Neural cell (in vitro differentiated cells): ENCODE measurements at regions not wholly inside any gene's neighbourhood (a gene's known extent, or its start where the extent isn't known, plus 50 kb on each side); places are given as distances from the start of the nearest gene placed in this dataset.

Experiments used
- H2AFZ ChIP-seq: fragments of 200-600, 300-800 bp; sonication (generic), shearing (Covaris generic); 2 replicates; pipeline ENCODE4 v1.6.0; 2014; ENCODE audit warnings: low read depth, mild to moderate bottlenecking, antibody characterized with exemption, low read length, moderate library complexity
- H3F3A ChIP-seq: fragments of 200-600 bp; shearing (Covaris generic); 2 replicates; pipeline ENCODE4 v1.6.1; 2016; ENCODE audit warnings: mild to moderate bottlenecking, moderate library complexity, mixed read lengths, antibody characterized with exemption, low read length; ENCODE audit not compliant: insufficient read depth, poor library complexity, severe bottlenecking
- H3K27ac ChIP-seq: fragments of 200-600, 300-800 bp; sonication (generic), shearing (Covaris generic); 2 replicates; pipeline ENCODE4 v1.5.1; 2014; ENCODE audit warnings: mild to moderate bottlenecking, low read length, moderate library complexity
- H3K27me3 ChIP-seq: fragments of 300-800, 200-600 bp; sonication (generic), shearing (Covaris generic); 2 replicates; pipeline ENCODE4 v1.6.0; 2014; ENCODE audit warnings: mild to moderate bottlenecking, low read depth, low read length, moderate library complexity; ENCODE audit not compliant: insufficient read depth
- H3K36me3 ChIP-seq: fragments of 300-800, 200-600 bp; sonication (generic), shearing (Covaris generic); 2 replicates; pipeline ENCODE4 v1.5.1; 2014; ENCODE audit warnings: mild to moderate bottlenecking, antibody characterized with exemption, low read length, moderate library complexity; ENCODE audit not compliant: insufficient read depth
- H3K4me2 ChIP-seq: fragments of 300-800, 200-600 bp; sonication (generic), shearing (Covaris generic); 2 replicates; pipeline ENCODE4 v1.6.0; 2014; ENCODE audit warnings: mild to moderate bottlenecking, low read length
- H3K4me3 ChIP-seq: fragments of 300-800, 200-600 bp; sonication (generic), shearing (Covaris generic); 2 replicates; pipeline ENCODE4 v1.5.1; 2014; ENCODE audit warnings: mild to moderate bottlenecking, low read length, moderate library complexity
- H3K79me2 ChIP-seq: fragments of 200-600 bp; shearing (Covaris generic); replicated peaks from 2 replicates; pipeline ENCODE4 v1.6.0; 2014; ENCODE audit warnings: mild to moderate bottlenecking, low read length, moderate library complexity; ENCODE audit not compliant: insufficient read depth
- H3K9ac ChIP-seq: fragments of 300-800, 200-600 bp; sonication (generic), shearing (Covaris generic); 2 replicates; pipeline ENCODE4 v1.6.1; 2016; ENCODE audit warnings: mild to moderate bottlenecking, low read length, mixed read lengths
- H3K9me2 ChIP-seq: fragments of 200-600 bp; shearing (Covaris generic); 2 replicates; pipeline ENCODE4 v1.6.1; 2016; ENCODE audit warnings: mild to moderate bottlenecking, low read length, mixed read lengths; ENCODE audit not compliant: insufficient read depth
- H3K9me3 ChIP-seq: fragments of 200-600, 300-800 bp; sonication (generic), shearing (Covaris generic); 2 replicates; pipeline ENCODE4 v1.6.1; 2016; ENCODE audit warnings: mild to moderate bottlenecking, mixed run types, low read length, moderate library complexity, mixed read lengths
- H4K20me1 ChIP-seq: fragments of 200-600 bp; shearing (Covaris generic); 2 replicates; pipeline ENCODE4 v1.6.1; 2016; ENCODE audit warnings: mild to moderate bottlenecking, mixed run types; ENCODE audit not compliant: insufficient read depth
- EP300 ChIP-seq: fragments of 450-650 bp; conservative IDR thresholded peaks from 2 replicates; pipeline ENCODE4 v1.6.1; 2014; ENCODE audit warnings: antibody characterized with exemption, mild to moderate bottlenecking, moderate library complexity; ENCODE audit not compliant: poor library complexity, severe bottlenecking
- MXI1 ChIP-seq: fragments of 450-650 bp; conservative IDR thresholded peaks from 2 replicates; pipeline ENCODE4 v1.6.1; 2014; ENCODE audit warnings: antibody characterized with exemption, mild to moderate bottlenecking; ENCODE audit not compliant: poor library complexity, severe bottlenecking
- POLR2AphosphoS5 ChIP-seq: IDR thresholded peaks from 2 replicates; pipeline ENCODE4 v1.6.1; 2012
- SMC3 ChIP-seq: fragments of 450-650 bp; conservative IDR thresholded peaks from 2 replicates; pipeline ENCODE4 v1.6.1; 2014; ENCODE audit warnings: antibody characterized with exemption, mild to moderate bottlenecking, moderate library complexity; ENCODE audit not compliant: poor library complexity
- TAF1 ChIP-seq: IDR thresholded peaks from 2 replicates; pipeline ENCODE4 v1.6.1; 2012; ENCODE audit warnings: low read depth
- TF ChIP-seq, protein P1 (sequence below): IDR thresholded peaks from 2 replicates; pipeline ENCODE4 v1.6.1; 2012; ENCODE audit warnings: borderline replicate concordance
- TF ChIP-seq, protein P2 (sequence below): fragments of 450-650 bp; IDR thresholded peaks from 2 replicates; pipeline ENCODE4 v1.5.1; 2014; ENCODE audit warnings: antibody characterized with exemption, mild to moderate bottlenecking, moderate library complexity; ENCODE audit not compliant: poor library complexity, severe bottlenecking

DNA sequence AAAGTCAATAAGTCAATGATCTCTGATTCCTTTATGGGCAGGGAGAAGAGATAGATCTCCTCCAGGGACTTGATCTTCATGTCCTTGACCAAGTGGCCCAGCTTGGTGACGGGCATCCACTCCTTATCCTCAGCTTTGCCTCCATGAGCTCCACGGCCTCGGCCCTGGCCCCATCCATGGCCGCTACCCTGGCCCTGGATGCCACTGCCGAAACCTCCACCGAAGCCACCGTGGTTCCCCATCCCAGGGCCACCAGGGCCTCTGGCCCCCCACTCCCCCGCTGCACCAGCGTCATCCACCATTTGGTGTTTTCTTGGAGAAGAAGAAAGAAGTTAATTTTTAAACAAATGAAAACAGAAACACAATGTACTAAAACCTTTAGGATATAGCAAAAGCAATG, 518.1 kb downstream of the GRXCR1 start:
- Histone ChIP-seq H3F3A (no peaks in the 10 kb centered on the region), H3K27ac (no peak overlapping the region), H3K4me2 (no peak overlapping the region), H3K27me3 (no peaks in the 10 kb centered on the region), H3K9me3 (no peaks in the 10 kb centered on the region), H4K20me1 (no peaks in the 10 kb centered on the region), H3K79me2 (no peaks in the 10 kb centered on the region), H2AFZ (no peak overlapping the region), H3K9ac (no peak overlapping the region), H3K9me2 (no peaks in the 10 kb centered on the region), H3K36me3 (no peaks in the 10 kb centered on the region), H3K4me3 (no peak overlapping the region)
- TF ChIP-seq EP300: no peak
- TF ChIP-seq, protein P1, sequence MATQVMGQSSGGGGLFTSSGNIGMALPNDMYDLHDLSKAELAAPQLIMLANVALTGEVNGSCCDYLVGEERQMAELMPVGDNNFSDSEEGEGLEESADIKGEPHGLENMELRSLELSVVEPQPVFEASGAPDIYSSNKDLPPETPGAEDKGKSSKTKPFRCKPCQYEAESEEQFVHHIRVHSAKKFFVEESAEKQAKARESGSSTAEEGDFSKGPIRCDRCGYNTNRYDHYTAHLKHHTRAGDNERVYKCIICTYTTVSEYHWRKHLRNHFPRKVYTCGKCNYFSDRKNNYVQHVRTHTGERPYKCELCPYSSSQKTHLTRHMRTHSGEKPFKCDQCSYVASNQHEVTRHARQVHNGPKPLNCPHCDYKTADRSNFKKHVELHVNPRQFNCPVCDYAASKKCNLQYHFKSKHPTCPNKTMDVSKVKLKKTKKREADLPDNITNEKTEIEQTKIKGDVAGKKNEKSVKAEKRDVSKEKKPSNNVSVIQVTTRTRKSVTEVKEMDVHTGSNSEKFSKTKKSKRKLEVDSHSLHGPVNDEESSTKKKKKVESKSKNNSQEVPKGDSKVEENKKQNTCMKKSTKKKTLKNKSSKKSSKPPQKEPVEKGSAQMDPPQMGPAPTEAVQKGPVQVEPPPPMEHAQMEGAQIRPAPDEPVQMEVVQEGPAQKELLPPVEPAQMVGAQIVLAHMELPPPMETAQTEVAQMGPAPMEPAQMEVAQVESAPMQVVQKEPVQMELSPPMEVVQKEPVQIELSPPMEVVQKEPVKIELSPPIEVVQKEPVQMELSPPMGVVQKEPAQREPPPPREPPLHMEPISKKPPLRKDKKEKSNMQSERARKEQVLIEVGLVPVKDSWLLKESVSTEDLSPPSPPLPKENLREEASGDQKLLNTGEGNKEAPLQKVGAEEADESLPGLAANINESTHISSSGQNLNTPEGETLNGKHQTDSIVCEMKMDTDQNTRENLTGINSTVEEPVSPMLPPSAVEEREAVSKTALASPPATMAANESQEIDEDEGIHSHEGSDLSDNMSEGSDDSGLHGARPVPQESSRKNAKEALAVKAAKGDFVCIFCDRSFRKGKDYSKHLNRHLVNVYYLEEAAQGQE: no peak

DNA sequence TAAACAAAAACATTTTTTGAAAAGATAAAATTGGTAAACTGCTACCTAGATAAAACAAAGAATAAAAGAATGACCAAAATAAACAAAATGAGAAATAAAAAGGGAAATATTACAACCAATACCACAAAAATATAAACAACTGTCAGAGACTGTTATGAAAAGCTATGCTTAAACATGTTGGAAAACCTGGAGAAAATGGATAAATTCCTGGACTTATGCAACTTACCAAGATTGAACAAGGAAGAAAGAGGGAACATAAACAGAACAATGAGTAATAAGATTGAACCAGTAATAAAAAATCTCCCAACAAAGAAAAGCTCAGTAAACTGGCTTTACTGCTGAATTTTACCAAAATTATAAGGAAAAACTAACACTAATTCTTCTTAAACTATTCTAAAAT, 518.7 kb downstream of the GRXCR1 start:
- H3F3A ChIP-seq: no peaks in the 10 kb centered on the region
- no peaks in the 10 kb centered on the region for H3K79me2 ChIP-seq
- no peaks in the 10 kb centered on the region for H3K27me3 ChIP-seq
- no peak overlapping the region for H3K27ac ChIP-seq
- no peak overlapping the region for H2AFZ ChIP-seq
- H3K9ac ChIP-seq: no peak overlapping the region
- H3K9me2 ChIP-seq: no peaks in the 10 kb centered on the region
- no peak overlapping the region for H3K4me3 ChIP-seq
- no peak overlapping the region for H3K4me2 ChIP-seq
- no peaks in the 10 kb centered on the region for H3K36me3 ChIP-seq
- H4K20me1 ChIP-seq: no peaks in the 10 kb centered on the region
- TF ChIP-seq, protein P1: no peak
- TF ChIP-seq SMC3 (no peak), TAF1 (no peak), EP300 (no peak), POLR2AphosphoS5 (no peak), MXI1 (no peak)
- TF ChIP-seq, protein P2, sequence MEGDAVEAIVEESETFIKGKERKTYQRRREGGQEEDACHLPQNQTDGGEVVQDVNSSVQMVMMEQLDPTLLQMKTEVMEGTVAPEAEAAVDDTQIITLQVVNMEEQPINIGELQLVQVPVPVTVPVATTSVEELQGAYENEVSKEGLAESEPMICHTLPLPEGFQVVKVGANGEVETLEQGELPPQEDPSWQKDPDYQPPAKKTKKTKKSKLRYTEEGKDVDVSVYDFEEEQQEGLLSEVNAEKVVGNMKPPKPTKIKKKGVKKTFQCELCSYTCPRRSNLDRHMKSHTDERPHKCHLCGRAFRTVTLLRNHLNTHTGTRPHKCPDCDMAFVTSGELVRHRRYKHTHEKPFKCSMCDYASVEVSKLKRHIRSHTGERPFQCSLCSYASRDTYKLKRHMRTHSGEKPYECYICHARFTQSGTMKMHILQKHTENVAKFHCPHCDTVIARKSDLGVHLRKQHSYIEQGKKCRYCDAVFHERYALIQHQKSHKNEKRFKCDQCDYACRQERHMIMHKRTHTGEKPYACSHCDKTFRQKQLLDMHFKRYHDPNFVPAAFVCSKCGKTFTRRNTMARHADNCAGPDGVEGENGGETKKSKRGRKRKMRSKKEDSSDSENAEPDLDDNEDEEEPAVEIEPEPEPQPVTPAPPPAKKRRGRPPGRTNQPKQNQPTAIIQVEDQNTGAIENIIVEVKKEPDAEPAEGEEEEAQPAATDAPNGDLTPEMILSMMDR: no peak
- H3K9me3 ChIP-seq: no peaks in the 10 kb centered on the region
